UCSD-AML1 (cell line): ENCODE measurements at regions not wholly inside any gene's neighbourhood (a gene's known extent, or its start where the extent isn't known, plus 50 kb on each side); places are given as distances from the start of the nearest gene placed in this dataset.

Experiments
- DNase-seq: peaks from one replicate; lab custom pipeline; 2025; ENCODE audit not compliant: unreplicated experiment; lab: John Stamatoyannopoulos, UW

GRCh38 chr5:123865641-123866040, 353.7 kb downstream of the CSNK1G3 start:
- DNase-seq: no peak

DNA sequence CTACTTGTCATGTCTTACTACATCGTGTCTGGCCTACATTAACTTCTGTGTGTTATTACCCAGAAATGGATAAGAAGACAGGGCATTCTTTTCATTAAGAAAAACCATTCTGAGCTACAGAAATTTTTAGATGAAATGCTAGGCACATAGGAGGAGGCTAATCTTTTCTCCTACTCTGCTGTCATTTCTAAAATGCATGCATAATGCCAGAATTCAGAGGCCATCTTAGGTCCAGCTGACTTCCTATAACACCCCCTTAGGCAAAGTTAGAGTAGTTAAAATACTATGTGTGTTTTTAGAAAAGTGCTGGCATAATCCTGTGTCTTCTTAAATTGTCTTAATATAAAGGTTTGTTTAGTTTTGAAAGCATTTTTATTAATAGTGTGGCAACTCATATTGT, 352.6 kb downstream of the CSNK1G3 start:
- no peak for DNase-seq

- no peak for DNase-seq
These were observed 347.0 kb downstream of the CSNK1G3 start for GRCh38 chr5:123858938-123859337.

DNA sequence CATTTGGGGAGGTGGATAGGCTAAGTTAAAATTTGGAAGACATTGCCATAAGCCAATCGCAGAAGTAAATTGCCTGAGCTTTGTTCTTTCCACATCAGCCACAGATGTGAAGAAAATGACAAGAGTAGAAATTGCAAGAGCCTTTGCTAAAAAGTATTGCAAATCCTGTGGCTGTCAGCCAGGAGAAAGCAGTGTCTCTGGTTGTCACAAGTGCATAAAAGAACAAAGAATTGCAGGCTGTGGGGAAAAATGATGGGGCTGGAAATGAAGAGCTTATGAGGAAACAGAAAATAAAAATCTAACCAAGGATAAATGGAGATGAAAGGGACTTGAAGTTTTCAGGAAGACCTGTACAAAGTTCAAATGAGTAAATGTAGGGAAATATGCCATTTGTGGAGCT, 344.8 kb downstream of the CSNK1G3 start:
- no peak for DNase-seq

- no peak for DNase-seq
These were observed 343.6 kb downstream of the CSNK1G3 start for GRCh38 chr5:123855609-123856008.

GRCh38 chr5:123845356-123846100, 333.6 kb downstream of the CSNK1G3 start:
- no peak for DNase-seq

- no peak for DNase-seq
These were observed 332.9 kb downstream of the CSNK1G3 start for GRCh38 chr5:123844873-123845272.

DNA sequence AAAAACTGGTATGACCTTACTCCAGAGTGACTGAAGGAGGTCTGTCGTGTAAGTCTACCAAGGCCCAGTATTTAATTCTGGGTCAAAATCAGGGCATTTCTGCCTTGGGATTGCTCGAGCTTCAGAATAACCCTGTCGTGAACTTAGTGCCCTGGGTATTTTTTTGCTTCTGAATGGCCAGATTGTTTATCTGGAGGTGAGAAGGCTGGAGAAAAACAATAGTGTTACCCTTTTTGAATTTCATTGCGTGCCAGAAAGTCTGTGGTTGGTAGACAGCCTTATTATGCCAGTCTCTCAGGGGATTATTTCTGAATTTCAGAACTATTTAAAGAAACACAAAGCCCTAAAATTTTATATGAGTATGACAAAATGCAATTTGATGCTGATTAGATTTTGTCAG, 323.4 kb downstream of the CSNK1G3 start:
- no peak for DNase-seq

DNA sequence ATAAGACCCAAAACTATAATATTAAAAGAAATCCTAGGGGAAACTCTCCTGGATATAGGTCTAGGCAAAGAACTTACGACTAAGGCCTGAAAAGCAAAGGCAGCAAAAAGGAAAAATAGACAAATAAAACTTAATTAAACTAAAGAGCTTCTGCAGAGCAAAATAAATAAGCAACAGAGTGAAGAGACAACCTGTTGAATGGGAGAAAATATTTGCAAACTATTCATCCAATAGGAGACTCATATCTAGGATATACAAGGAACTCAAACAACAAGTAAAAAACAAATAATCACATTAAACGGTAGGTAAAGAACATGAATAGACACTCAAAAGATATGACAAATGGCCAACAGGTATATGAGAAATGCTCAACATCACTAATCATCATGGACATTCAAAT, 318.6 kb downstream of the CSNK1G3 start:
- no peak for DNase-seq

GRCh38 chr5:123827811-123828210, 315.8 kb downstream of the CSNK1G3 start:
- no peak for DNase-seq

- DNase-seq: no peak
These were observed 307.9 kb downstream of the CSNK1G3 start for GRCh38 chr5:123819833-123820232.

DNA sequence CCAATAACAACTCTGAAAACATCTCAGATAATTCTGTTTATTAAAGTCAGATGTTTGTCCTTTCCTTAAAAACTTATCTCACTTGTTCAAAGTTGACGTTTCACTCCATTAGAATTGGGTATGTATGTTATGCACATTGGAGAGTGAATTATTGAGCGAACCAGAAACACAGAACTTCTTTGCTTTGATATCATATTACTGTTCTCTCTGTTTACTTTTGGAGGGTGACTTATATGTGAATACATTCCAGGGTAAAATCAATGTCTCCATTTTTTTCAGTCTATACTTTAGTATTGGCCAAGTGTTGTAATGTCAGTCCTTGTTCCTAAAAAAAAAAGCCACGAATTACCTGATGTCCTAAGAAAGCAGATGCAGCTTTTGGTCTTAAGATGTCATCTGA, 307.4 kb downstream of the CSNK1G3 start:
- no peak for DNase-seq

GRCh38 chr5:123817267-123817666, 305.3 kb downstream of the CSNK1G3 start:
- no peak for DNase-seq

DNA sequence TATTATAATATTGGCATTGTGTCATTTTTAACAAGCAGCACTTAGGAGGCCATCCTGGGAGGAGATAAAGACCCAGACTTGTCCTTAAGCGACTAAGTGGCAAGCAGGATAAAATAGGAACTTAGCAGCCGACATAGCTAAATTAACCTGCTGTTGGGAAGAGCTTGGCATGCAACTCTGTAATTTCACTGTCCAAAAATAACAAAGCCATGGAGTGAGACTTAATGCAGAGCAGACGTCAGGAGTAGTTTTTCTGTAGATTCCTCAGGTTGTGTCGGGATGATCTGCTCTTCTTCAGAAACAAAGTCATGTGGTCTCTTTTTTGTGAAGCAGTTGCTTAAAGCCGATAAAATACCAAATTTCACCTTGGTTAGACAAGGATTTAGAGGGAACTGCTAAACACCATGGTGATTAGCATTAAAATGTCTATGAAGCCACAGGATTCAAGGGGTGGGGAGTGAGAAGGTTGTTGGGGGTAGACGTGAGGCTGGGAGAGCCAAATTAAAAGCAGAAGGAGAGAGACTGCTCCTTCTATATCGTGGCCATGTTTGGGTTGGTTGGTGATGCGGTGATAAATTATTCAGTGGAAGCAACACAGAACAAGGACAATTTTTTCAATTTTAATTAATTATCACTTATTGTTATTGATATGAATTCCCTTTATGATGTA, 303.0 kb downstream of the CSNK1G3 start:
- DNase-seq: no peak

DNA sequence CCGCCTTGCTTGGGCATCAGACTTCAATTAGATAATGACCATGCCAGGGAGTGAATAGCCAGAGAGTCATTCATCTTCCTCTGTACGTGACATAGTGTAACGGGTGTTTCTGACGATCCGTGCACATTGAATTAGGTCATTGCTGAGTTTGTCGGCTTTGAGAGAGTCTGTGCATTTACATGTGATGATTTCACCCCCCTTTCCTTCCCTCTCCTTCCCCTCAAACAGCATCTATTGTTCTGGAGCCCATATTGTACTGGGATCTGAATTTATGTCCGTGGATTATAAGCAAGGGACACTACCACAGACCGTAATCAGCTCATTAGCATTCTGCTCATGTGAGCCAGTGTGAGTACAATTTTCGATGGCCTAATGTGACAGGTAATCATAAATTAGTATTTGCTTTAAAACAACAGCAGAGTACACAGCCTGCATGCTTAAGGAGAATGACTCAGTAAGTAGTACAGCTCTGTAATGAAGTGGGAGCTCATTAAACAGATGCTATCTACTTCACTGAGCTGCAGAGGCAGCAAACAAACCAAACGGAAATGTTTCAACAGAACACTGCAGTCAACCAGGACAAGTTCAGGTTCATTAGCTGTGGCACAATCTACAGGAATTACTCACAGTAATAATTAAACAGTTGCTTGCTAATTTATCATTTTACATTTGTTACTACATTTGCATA, 302.1 kb downstream of the CSNK1G3 start:
- no peak for DNase-seq

GRCh38 chr5:123813264-123813663, 301.3 kb downstream of the CSNK1G3 start:
- DNase-seq: no peak

- no peak for DNase-seq
These were observed 299.9 kb downstream of the CSNK1G3 start for GRCh38 chr5:123811831-123812230.

GRCh38 chr5:123810746-123811340, 298.9 kb downstream of the CSNK1G3 start:
- DNase-seq: no peak

DNA sequence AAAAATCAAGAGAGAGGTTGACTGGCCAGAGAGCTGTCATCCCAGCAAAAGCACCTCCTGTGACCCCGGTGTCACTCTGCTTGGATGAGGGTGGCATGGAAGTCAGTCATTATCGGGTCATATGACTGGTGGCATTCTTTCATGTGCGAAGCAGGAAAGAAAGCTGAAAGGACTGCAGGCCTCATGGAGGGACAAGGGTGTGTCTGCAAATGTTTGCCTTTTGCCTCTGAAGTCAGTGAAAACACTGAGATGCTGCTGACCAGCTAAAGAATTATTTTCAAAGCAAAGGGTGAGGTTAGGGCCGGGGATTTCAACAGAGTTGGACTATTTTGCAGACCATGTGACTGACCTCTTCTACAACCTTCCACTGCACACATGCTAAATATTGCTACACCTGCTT, 298.3 kb downstream of the CSNK1G3 start:
- DNase-seq: no peak

DNA sequence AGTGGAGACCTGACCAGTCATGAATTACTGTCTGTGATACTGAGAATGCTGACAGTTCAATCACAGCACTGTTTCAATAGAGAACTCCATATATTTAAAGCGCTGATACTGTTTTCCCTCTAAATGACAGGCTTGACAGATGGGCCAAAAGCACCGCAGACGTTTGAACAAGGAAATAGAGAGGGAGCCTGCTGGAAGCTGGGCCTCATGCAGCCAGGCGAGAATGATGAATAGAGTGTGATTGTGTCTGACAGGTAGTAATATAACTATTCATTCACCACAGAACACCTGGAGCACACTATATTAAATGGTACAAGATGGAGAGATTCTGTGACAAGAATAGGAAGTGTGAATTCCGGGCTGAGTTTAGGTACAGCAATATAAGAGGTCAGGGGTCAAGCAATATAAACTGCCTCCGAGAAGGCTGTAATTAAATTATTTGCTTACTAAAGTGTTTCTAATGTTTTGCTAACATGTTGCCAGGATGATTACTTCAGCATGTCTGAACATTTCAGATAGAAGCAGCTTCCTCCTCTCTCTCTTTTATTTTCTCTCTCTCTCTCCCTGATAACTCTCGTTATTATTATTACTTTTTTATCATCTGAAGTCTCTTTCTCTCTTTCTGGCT, 297.7 kb downstream of the CSNK1G3 start:
- no peak for DNase-seq
